ENCODE measurements at regions not wholly inside any gene's neighbourhood (a gene's known extent, or its start where the extent isn't known, plus 50 kb on each side); places are given as distances from the start of the nearest gene placed in this dataset.

GRCh38 chr2:64875368-64875767, 113.8 kb upstream of the SLC1A4 start:
- POLR2A ChIA-PET: interaction anchor here (0.6 to 2.4 kb wide), 8 partner anchors 124 to 352 kb away, joined by 3 to 15 read pairs (median 5); partner anchors contain the start of genes AFTPH and SERTAD2
- Mint-ChIP-seq H3K27ac (ENCODE audit: low read depth, unreplicated experiment) (no peak overlapping the region), H3K4me1 (ENCODE audit: insufficient read depth, unreplicated experiment) (peaks cover 25% of the 10 kb centered on the region), H3K4me3 (ENCODE audit: unreplicated experiment) (no peak overlapping the region), H3K27me3 (ENCODE audit: insufficient read depth, unreplicated experiment) (no peaks in the 10 kb centered on the region), H3K36me3 (ENCODE audit: insufficient read depth, unreplicated experiment) (no peaks in the 10 kb centered on the region), H3K9me3 (ENCODE audit: unreplicated experiment) (no peaks in the 10 kb centered on the region)
- BruUV-seq (replicated peaks): no TSS peak
- no peak for DNase-seq (ENCODE audit: unreplicated experiment)
- intact Hi-C loops (cut with micrococcal nuclease): no loop called here
- TF ChIP-seq, protein P1, sequence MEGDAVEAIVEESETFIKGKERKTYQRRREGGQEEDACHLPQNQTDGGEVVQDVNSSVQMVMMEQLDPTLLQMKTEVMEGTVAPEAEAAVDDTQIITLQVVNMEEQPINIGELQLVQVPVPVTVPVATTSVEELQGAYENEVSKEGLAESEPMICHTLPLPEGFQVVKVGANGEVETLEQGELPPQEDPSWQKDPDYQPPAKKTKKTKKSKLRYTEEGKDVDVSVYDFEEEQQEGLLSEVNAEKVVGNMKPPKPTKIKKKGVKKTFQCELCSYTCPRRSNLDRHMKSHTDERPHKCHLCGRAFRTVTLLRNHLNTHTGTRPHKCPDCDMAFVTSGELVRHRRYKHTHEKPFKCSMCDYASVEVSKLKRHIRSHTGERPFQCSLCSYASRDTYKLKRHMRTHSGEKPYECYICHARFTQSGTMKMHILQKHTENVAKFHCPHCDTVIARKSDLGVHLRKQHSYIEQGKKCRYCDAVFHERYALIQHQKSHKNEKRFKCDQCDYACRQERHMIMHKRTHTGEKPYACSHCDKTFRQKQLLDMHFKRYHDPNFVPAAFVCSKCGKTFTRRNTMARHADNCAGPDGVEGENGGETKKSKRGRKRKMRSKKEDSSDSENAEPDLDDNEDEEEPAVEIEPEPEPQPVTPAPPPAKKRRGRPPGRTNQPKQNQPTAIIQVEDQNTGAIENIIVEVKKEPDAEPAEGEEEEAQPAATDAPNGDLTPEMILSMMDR (IDR thresholded peaks at IDR 0.05; ENCODE audit: unreplicated experiment): no peak
- CTCF ChIA-PET: interaction anchor here (0.6 kb wide), 2 partner anchors 10 to 129 kb away, joined by 6 to 7 read pairs; no protein-coding TSS in a partner anchor

- POLR2A ChIA-PET: interaction anchor here (0.5 to 2.4 kb wide), 11 partner anchors 17 to 358 kb away, joined by 3 to 15 read pairs (median 4); partner anchors contain the start of genes AFTPH and SERTAD2
- Mint-ChIP-seq H3K36me3 (ENCODE audit: insufficient read depth, unreplicated experiment) (no peaks in the 10 kb centered on the region), H3K4me3 (ENCODE audit: unreplicated experiment) (peak overlapping the region; percentile 42), H3K27me3 (ENCODE audit: insufficient read depth, unreplicated experiment) (no peaks in the 10 kb centered on the region), H3K4me1 (ENCODE audit: insufficient read depth, unreplicated experiment) (peaks cover 25% of the 10 kb centered on the region), H3K27ac (ENCODE audit: low read depth, unreplicated experiment) (peak overlapping the region; percentile 44), H3K9me3 (ENCODE audit: unreplicated experiment) (no peaks in the 10 kb centered on the region)
- CTCF ChIA-PET: interaction anchor here (0.6 to 2.8 kb wide), 4 partner anchors 13 to 290 kb away, joined by 3 to 12 read pairs (median 6); partner anchors contain the start of gene CEP68
- DNase-seq (ENCODE audit: unreplicated experiment): peak; percentile 89
- BruUV-seq (replicated peaks): no TSS peak
- TF ChIP-seq, protein P1 (IDR thresholded peaks at IDR 0.05; ENCODE audit: unreplicated experiment): no peak
- intact Hi-C loops (cut with micrococcal nuclease): no loop called here
Observed at GRCh38 chr2:64876137-64876647, 113.0 kb upstream of the SLC1A4 start.

DNA sequence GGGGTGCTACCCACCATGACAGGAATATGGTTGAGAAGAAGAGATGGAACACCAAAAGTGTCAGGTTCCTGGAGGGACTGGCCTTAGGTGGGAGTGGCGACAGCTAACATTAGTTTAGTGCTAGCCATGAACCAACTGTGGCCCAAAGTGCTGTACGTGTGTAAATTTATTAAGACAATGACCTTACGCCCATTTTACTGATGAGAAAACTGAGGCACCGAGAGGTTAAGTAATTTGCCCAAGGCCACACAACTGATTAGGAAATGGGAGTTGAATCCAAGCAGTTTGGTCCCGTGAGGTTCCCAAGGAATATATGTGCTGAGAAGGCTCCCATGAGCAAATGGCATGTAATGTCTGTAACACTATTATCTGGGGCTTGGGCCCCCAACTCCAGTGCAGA, 109.5 kb upstream of the SLC1A4 start:
- ChIA-PET POLR2A (interaction anchor here (0.7 kb wide), 1 partner anchor 129 kb away, joined by 3 read pairs; no protein-coding TSS in a partner anchor), CTCF (interaction anchor here (0.6 to 1.6 kb wide), 3 partner anchors 160 to 549 kb away, joined by 3 read pairs; no protein-coding TSS in a partner anchor)
- Mint-ChIP-seq H3K27ac (ENCODE audit: low read depth, unreplicated experiment) (peak overlapping the region; percentile 57), H3K4me1 (ENCODE audit: insufficient read depth, unreplicated experiment) (peaks cover 25% of the 10 kb centered on the region), H3K4me3 (ENCODE audit: unreplicated experiment) (no peak overlapping the region), H3K27me3 (ENCODE audit: insufficient read depth, unreplicated experiment) (no peaks in the 10 kb centered on the region), H3K36me3 (ENCODE audit: insufficient read depth, unreplicated experiment) (no peaks in the 10 kb centered on the region), H3K9me3 (ENCODE audit: unreplicated experiment) (no peaks in the 10 kb centered on the region)
- TF ChIP-seq, protein P1 (IDR thresholded peaks at IDR 0.05; ENCODE audit: unreplicated experiment): no peak
- no peak for DNase-seq (ENCODE audit: unreplicated experiment)
- no TSS peak for BruUV-seq (replicated peaks)
- intact Hi-C loops (cut with micrococcal nuclease): no loop called here

- Mint-ChIP-seq H3K27me3 (ENCODE audit: insufficient read depth, unreplicated experiment) (no peaks in the 10 kb centered on the region), H3K36me3 (ENCODE audit: insufficient read depth, unreplicated experiment) (no peaks in the 10 kb centered on the region), H3K27ac (ENCODE audit: low read depth, unreplicated experiment) (no peak overlapping the region), H3K4me3 (ENCODE audit: unreplicated experiment) (no peak overlapping the region), H3K9me3 (ENCODE audit: unreplicated experiment) (no peaks in the 10 kb centered on the region), H3K4me1 (ENCODE audit: insufficient read depth, unreplicated experiment) (peaks cover 25% of the 10 kb centered on the region)
- POLR2A ChIA-PET: interaction anchor here (0.7 kb wide), 1 partner anchor 130 kb away, joined by 3 read pairs; no protein-coding TSS in a partner anchor
- BruUV-seq (replicated peaks): no TSS peak
- no peak for DNase-seq (ENCODE audit: unreplicated experiment)
- intact Hi-C loops (cut with micrococcal nuclease): no loop called here
- TF ChIP-seq, protein P1 (IDR thresholded peaks at IDR 0.05; ENCODE audit: unreplicated experiment): no peak
- CTCF ChIA-PET: interaction anchor here (0.6 to 1.6 kb wide), 3 partner anchors 293 to 550 kb away, joined by 3 read pairs; no protein-coding TSS in a partner anchor
Observed at GRCh38 chr2:64880193-64880951, 108.8 kb upstream of the SLC1A4 start.
